Activated naive CD8-positive, alpha-beta T cell (primary cell): ENCODE measurements at regions not wholly inside any gene's neighbourhood (a gene's known extent, or its start where the extent isn't known, plus 50 kb on each side); places are given as distances from the start of the nearest gene placed in this dataset.
"Not testable (repeated sequence)": the region's sequence is repeated elsewhere in the genome, so short reads cannot be mapped to it uniquely, and the experiment has no call there.

Source experiments
- H3K27ac Mint-ChIP-seq: one replicate; pipeline ENCODE4 v1.8.0; 2021; ENCODE audit warnings: mixed read lengths
- H3K27me3 Mint-ChIP-seq: one replicate; pipeline ENCODE4 v1.8.0; 2021; ENCODE audit warnings: mixed read lengths
- H3K36me3 Mint-ChIP-seq: one replicate; pipeline ENCODE4 v1.8.0; 2021; ENCODE audit warnings: mixed read lengths
- H3K4me1 Mint-ChIP-seq: one replicate; pipeline ENCODE4 v1.8.0; 2021; ENCODE audit warnings: low read depth, mixed read lengths
- H3K4me3 Mint-ChIP-seq: one replicate; pipeline ENCODE4 v1.8.0; 2021; ENCODE audit warnings: mild to moderate bottlenecking, mixed read lengths
- H3K9me3 Mint-ChIP-seq: one replicate; pipeline ENCODE4 v1.8.0; 2021; ENCODE audit warnings: low read depth, mixed read lengths

DNA sequence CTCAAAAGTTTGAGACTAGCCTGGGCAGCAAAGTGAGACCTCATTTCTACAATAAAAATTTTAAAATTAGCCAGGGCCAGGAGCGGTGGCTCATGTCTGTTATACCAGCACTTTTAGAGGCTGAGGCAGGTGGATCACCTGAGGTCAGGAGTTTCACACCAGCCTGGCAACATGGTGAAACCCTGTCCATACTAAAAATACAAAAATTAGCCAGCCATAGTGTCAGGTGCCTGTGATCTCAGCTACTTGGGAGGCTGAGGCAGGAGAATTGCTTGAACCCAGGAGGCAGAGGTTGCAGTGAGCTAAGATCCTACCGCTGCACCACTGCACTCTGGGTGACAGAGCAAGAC lies 85.1 kb upstream of the MAP4 start:
- H3K4me1 Mint-ChIP-seq, H3K27me3 Mint-ChIP-seq, H3K4me3 Mint-ChIP-seq, H3K9me3 Mint-ChIP-seq, H3K27ac Mint-ChIP-seq, H3K36me3 Mint-ChIP-seq: not testable (repeated sequence)

DNA sequence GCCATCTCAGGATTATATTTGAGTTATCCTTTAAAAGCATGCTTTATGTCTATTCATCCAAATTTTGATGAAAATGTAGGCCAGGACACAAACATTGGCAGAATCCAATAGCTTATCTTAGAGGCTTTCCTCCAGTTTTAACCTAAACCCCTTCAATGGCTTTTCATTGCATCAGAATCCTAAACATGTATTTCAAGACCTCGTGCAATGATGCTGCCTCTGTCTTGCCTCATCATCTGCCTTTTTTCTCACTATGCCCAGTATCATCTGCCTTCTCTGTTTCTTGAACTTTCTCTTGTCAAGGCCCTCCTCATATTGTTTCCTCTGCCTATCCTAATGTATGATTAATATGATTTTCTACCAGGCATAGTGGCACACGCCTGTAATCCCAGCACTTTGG lies 76.1 kb upstream of the MAP4 start:
- Mint-ChIP-seq H3K4me1 (peaks cover 12% of the 10 kb centered on the region), H3K36me3 (no peaks in the 10 kb centered on the region), H3K27me3 (no peaks in the 10 kb centered on the region), H3K27ac (no peak overlapping the region), H3K4me3 (no peak overlapping the region), H3K9me3 (no peaks in the 10 kb centered on the region)

DNA sequence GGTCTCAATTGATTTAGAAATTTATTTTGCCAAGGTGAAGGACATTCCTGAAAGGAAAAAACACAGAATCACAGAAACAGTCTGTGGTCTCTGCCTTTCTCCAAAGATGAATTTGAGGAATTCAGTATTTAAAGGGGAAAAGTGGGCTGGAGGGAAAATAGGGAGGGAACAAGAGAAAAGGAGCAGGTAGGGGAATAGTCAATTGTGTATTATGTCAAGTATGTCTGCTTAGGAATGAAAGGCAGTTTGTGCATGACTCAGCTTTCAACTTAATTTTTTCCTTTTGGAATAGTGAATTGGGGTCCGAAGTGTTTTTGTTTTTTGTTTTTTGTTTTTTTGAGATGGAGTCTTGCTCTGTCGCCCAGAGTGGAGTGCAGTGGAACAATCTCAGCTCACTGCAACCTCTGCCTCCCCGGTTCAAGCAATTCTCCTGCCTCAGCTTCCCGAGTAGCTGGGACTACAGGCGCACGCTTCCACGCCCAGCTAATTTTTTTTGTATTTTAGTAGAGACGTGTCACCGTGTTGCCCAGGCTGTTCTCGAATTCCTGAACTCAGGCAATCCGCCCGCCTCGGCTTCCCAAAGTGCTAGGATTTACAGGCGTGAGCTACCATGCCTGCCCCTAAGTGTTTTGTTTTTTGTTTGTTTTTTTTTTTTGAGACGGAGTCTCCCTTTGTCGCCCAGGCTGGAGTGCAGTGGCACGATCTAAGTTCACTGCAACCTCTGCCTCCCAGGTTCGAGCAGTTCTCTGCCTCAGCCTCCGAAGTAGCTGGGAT lies 74.1 kb upstream of the MAP4 start:
- Mint-ChIP-seq H3K27ac (no peak overlapping the region), H3K4me3 (peak overlapping the region; percentile 96), H3K36me3 (no peaks in the 10 kb centered on the region), H3K4me1 (peaks cover 21% of the 10 kb centered on the region), H3K27me3 (no peaks in the 10 kb centered on the region), H3K9me3 (no peaks in the 10 kb centered on the region)

DNA sequence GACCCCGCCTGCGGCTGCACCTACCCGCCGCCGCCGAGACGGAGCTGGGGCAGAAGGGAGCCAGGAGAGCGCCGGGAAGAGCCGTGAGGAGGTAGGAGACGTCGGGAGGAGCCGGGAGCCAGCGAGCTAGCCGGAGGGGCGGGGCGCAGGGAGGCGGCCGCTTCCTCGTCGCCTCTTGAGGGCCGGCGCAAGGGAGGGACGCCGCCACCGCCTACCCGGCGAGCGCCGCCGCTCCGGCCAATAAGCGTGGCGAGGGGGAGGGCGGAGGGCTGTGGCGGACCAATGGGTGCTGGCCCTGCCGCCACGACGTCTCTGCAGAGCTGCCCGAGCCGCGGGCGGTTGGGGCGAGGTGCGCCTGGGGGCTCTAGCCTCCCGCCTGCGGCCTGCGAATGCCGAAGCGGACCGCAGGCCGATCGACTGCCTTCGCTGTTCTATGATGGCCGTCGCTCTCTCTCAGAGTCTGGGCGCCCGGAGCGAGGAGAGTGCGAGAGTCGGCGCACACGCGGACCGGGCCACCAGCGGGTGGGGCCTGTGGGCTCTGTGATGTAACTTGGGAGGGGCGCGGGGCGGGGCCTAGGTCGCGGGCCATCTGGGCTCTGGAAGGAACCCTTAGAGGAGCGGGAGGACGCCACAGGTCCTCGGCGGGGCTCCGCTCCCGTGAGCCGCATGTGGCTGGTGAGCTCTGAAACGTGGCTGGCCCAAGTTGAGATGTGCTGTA lies 72.7 kb upstream of the MAP4 start:
- H3K27me3 Mint-ChIP-seq, result no peaks in the 10 kb centered on the region

DNA sequence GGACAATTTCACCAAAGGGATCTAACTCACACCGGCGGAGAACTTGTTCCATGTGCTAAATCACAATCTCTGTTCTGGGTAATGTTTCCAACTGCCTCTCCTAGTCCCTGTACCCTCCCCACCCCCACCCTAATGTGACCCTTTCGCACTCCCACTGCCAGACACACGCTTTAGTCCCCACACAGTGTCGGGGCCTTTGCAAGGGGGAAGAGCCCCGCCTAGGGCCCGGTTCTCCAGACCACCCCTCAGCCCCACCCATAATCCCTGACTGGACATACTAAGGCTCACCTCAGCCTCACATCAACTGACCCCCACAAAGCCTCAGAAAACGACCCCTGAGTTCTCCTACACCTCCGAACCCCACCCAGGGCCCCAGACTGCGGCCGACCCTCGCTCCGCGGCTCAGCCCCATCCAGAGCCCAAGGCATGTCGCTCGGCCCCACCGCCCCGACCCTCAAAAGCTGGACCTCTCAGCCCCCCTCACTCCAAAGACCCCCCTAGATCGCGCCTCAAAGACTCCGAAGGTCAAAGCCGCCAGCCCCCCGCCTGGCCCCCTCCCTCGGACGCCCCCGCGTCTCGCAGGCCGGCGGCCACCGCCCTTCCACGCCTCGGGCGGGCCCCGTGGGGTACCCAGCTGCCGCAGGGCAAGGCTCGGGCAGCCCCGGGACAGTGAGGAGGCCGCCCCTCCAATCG lies 72.0 kb upstream of the MAP4 start:
- Mint-ChIP-seq H3K4me3 (peak overlapping the region; percentile 96), H3K36me3 (no peaks in the 10 kb centered on the region), H3K27ac (peak overlapping the region; percentile 75), H3K4me1 (peaks cover 26% of the 10 kb centered on the region), H3K27me3 (no peaks in the 10 kb centered on the region), H3K9me3 (no peaks in the 10 kb centered on the region)

More for the DNA sequence above, 72.7 kb upstream of the MAP4 start:
- Mint-ChIP-seq H3K27ac (peak overlapping the region; percentile 96), H3K4me1 (peaks cover 26% of the 10 kb centered on the region), H3K36me3 (no peaks in the 10 kb centered on the region), H3K9me3 (no peaks in the 10 kb centered on the region), H3K4me3 (peak overlapping the region; percentile 96)

DNA sequence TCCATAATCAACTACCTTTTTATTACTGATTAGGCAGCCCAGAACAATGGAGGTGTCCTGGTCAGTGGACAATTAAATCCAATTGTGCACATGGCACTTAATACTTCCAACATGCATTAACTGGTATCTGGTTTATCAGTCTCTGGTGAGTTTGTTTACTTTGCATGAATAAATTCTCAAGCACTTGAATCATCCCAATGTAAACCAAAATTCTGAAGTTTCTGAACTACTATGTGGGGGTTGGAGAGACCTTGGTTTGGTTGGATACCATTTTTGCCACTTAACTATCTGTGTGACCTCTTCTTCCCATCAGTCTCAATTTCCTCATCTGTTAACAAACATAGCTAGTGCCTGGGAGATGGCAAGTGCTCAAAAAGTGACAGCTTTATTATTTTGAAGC lies 70.5 kb upstream of the MAP4 start:
- no peaks in the 10 kb centered on the region for H3K9me3 Mint-ChIP-seq
- peak overlapping the region; percentile 96 for H3K4me3 Mint-ChIP-seq
- no peaks in the 10 kb centered on the region for H3K27me3 Mint-ChIP-seq
- peaks cover 28% of the 10 kb centered on the region for H3K4me1 Mint-ChIP-seq
- no peaks in the 10 kb centered on the region for H3K36me3 Mint-ChIP-seq
- peak overlapping the region; percentile 16 for H3K27ac Mint-ChIP-seq

DNA sequence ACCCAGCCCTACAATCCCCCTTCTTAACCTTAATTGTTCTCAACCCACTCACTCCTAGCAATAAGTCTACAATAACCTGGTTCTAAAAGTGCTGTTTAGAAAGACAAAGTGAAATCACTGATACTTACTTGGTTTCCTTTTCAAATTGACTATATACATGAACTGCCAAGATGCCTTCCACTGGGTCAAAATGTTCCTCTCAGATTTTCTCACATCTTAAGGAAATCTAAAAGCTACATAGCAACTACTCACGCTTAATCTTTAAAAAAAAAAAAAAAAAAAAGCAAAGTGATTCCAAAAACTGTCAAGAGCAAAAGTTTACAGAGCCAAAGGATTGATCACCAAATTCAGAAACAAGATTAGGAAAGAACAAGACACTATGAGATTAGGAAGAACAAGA lies 68.7 kb upstream of the MAP4 start:
- peaks cover 29% of the 10 kb centered on the region for H3K4me1 Mint-ChIP-seq
- no peak overlapping the region for H3K27ac Mint-ChIP-seq
- no peaks in the 10 kb centered on the region for H3K36me3 Mint-ChIP-seq
- no peaks in the 10 kb centered on the region for H3K9me3 Mint-ChIP-seq
- no peaks in the 10 kb centered on the region for H3K27me3 Mint-ChIP-seq
- H3K4me3 Mint-ChIP-seq, result no peak overlapping the region

DNA sequence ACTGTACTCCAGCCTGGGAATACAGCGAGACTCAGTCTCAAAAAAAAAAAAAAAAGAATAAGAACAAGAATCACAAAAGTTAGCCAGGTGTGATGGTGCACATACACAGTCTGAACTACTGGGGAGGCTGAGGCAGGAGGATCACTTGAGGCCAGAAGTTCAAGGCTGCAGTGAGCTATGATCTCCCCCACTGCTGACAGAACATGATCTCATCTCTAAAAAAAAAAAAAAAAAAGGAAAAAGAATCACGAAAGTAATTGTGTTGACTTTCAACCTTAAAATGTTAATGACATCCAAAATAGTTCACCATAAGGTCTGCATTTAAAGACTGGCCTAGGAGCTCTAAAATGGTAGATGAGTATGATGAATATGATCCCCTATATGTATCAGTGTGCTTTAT lies 68.0 kb upstream of the MAP4 start:
- Mint-ChIP-seq H3K27ac (no peak overlapping the region), H3K36me3 (no peaks in the 10 kb centered on the region), H3K4me1 (peaks cover 25% of the 10 kb centered on the region), H3K4me3 (no peak overlapping the region), H3K27me3 (no peaks in the 10 kb centered on the region), H3K9me3 (no peaks in the 10 kb centered on the region)

DNA sequence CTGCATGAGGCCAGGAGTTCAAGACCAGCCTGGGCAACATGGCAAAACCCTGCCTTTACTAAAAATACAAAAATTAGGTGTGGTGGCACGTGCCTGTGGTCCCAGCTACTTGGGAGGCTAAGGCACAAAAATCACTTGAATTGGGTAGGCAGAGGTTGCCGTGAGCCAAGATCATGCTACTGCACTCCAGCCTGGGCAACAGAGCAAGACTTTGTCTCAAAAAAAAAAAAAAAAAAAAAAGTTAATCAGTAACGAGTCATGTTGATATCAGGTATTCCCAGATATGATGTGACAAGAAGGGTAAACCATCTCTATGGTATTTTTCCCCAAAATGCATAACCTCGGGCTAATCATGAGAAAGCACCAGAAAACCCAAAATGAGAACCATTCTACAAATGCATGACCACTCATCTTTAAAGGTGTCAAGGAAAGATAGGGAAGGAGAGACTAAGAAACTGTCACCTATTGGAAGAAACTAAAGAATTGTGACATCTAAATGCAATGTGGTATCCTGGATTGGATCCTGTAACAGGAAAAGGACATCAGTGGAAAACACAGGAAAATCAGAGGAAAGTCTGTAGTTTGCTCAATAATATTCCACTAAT lies 66.5 kb upstream of the MAP4 start:
- H3K4me3 Mint-ChIP-seq, result no peak overlapping the region
- H3K36me3 Mint-ChIP-seq, result peaks cover 2% of the 10 kb centered on the region
- H3K4me1 Mint-ChIP-seq, result peaks cover 26% of the 10 kb centered on the region
- H3K9me3 Mint-ChIP-seq, result no peaks in the 10 kb centered on the region
- H3K27ac Mint-ChIP-seq, result no peak overlapping the region
- no peaks in the 10 kb centered on the region for H3K27me3 Mint-ChIP-seq

DNA sequence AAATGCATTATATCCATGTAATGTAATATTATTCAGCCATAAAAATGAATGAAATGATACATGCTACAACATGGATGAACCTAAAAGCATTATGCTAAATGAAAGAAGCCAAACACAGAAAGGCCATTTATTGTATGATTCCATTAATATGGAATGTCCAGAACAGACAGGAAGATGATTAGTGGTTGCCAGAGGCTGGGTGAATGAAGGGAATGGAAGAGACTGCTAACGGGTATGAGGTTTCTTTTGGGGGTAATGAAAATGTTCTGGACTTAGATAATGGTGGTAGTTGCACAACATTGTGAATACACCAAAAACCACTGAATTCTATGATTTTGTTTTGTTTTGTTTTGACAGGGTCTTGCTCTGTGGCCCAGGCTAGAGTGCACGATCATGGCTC lies 61.6 kb upstream of the MAP4 start:
- no peak overlapping the region for H3K4me3 Mint-ChIP-seq
- H3K36me3 Mint-ChIP-seq, result peaks cover 6% of the 10 kb centered on the region
- no peaks in the 10 kb centered on the region for H3K9me3 Mint-ChIP-seq
- H3K27ac Mint-ChIP-seq, result no peak overlapping the region
- H3K4me1 Mint-ChIP-seq, result peaks cover 12% of the 10 kb centered on the region
- H3K27me3 Mint-ChIP-seq, result no peaks in the 10 kb centered on the region

DNA sequence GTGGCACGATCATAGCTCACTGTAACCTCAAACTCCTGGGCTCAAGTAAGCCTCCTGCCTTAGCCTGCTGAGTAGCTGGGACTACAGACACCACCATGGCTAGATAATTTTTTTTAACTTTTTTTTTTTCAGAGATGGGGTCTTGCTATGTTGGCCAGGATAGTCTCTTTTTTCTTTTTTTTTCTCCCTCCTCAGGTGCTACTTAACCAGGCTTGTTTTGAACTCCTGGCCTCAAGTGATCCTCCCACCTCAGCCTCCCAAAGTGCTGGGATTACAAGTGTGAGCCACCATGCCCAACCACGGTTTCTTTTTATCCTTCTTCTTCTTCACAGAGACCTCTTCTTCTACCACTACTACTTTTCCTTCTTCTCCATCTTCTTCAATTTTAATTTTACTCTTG lies 53.8 kb upstream of the MAP4 start:
- Mint-ChIP-seq H3K36me3 (peaks cover 6% of the 10 kb centered on the region), H3K4me1 (peaks cover 8% of the 10 kb centered on the region), H3K27me3 (no peaks in the 10 kb centered on the region), H3K27ac (no peak overlapping the region), H3K4me3 (no peak overlapping the region), H3K9me3 (no peaks in the 10 kb centered on the region)

DNA sequence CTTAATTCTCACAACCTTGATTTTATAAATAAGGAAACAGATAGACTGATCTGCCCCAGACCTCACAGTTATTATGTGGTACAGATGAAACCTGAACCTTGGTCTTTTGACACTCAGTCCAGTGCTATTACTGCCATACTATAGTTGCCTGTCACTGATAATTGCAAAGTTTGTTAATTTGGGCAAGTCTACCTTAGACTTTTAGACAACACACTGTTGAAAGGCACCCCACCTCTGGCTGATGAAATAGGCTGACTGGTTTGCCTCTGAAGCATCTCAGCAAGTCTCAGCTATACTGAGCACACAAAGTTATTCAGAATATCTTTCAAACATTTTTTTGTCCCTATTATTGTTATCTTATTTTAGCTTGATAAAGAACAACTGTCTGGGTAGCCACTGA lies 53.1 kb upstream of the MAP4 start:
- H3K36me3 Mint-ChIP-seq, result peaks cover 4% of the 10 kb centered on the region
- no peaks in the 10 kb centered on the region for H3K9me3 Mint-ChIP-seq
- peaks cover 9% of the 10 kb centered on the region for H3K4me1 Mint-ChIP-seq
- H3K4me3 Mint-ChIP-seq, result no peak overlapping the region
- H3K27ac Mint-ChIP-seq, result no peak overlapping the region
- H3K27me3 Mint-ChIP-seq, result no peaks in the 10 kb centered on the region

DNA sequence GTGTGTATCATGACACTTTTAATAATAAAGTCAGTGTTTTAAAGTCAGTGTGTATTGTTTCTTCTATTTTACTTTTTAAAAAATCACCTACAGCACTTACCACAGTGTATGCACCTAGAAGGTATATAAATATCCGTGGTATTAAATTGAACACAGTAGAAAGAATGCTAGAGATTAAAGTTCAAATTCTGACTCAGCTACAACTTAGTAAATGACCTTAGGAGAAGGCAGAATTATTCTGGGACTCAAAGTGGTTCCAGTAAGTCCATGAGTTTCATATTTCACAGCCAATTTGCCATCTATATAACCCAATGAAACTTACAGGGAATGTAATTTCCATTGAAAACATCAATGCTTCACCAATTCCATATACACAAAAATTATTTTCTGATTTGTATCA lies 52.7 kb upstream of the MAP4 start:
- peaks cover 14% of the 10 kb centered on the region for H3K4me1 Mint-ChIP-seq
- peaks cover 4% of the 10 kb centered on the region for H3K36me3 Mint-ChIP-seq
- H3K9me3 Mint-ChIP-seq, result no peaks in the 10 kb centered on the region
- no peak overlapping the region for H3K4me3 Mint-ChIP-seq
- H3K27ac Mint-ChIP-seq, result no peak overlapping the region
- H3K27me3 Mint-ChIP-seq, result no peaks in the 10 kb centered on the region

DNA sequence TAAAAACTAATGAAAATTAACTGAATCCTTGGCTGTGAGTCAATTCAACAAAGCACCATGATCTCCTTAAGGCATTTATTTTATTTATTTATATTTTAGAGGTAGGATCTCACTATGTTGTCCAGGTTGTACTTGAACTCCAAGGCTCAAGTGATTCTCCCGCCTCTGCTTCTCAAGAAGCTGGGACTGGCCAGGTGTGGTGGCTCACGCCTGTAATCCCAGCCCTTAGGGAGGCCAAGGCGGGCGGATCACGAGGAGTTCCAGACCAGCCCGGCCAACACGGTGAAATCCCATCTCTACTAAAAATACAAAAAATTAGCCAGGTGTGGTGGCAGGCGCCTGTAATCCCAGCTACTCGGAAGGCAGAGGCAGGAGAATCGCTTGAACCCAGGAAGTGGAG lies 52.1 kb upstream of the MAP4 start:
- H3K27me3 Mint-ChIP-seq, H3K4me3 Mint-ChIP-seq, H3K36me3 Mint-ChIP-seq, H3K9me3 Mint-ChIP-seq, H3K27ac Mint-ChIP-seq: not testable (repeated sequence)
- peaks cover 16% of the 10 kb centered on the region for H3K4me1 Mint-ChIP-seq

DNA sequence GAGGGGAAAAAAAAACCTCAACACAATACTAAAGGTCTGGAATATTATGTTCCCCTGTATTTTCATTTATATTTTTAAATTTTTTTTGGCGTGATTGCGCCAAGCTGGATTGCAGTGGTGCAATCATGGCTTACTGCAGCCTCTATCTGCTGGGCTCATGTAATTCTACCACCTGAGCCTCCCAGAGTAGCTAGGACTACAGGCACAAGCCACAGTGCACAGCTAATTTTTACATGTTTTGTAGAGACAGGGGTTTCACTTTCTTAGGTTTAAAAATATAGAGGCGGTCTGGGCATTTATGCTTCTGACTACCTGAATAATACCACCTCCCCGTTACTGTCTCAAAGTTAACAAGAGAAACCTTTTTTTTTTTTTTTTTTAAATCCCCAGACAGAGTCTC lies 51.1 kb upstream of the MAP4 start:
- H3K9me3 Mint-ChIP-seq, result no peaks in the 10 kb centered on the region

More for the DNA sequence above, 51.1 kb upstream of the MAP4 start:
- Mint-ChIP-seq H3K27ac (no peak overlapping the region), H3K4me1 (peaks cover 16% of the 10 kb centered on the region), H3K4me3 (no peak overlapping the region), H3K36me3 (peaks cover 4% of the 10 kb centered on the region), H3K27me3 (no peaks in the 10 kb centered on the region)
